HepG2 (cell line): ENCODE measurements at regions not wholly inside any gene's neighbourhood (a gene's known extent, or its start where the extent isn't known, plus 50 kb on each side); places are given as distances from the start of the nearest gene placed in this dataset.

Experiments used
- ATAC-seq: fragments of 200-7000 bp; cut with Tn5 transposase; 3 replicates; pipeline ENCODE4 v1.9.1; 2020; ENCODE audit warnings: mild to moderate bottlenecking, moderate library complexity
- BruUV-seq: library from RNA; stranded (reverse); fragments of 400-500 nt; replicated peaks from 2 replicates; lab custom pipeline; 2021; lab: Mats Ljungman, UMichigan
- CTCF ChIA-PET: fragments of 300-600 bp; formaldehyde crosslinking; extraction: SDS; loops from one replicate; lab custom pipeline; 2021; ENCODE audit warnings: low total read pairs, inconsistent platforms, low intra/inter-chr PET ratio; lab: Yijun Ruan, JAX
- POLR2A ChIA-PET: fragments of 350-600 bp; sonication (Branson Sonifier 250); formaldehyde crosslinking; loops from one replicate; lab custom pipeline; 2020; ENCODE audit warnings: antibody characterized with exemption, inconsistent platforms; lab: Yijun Ruan, JAX
- DNase-seq: peaks from one replicate; pipeline ENCODE4 v3.0.0-alpha.2; 2015; ENCODE audit warnings: low spot score
- FAIRE-seq: peaks from 3 replicates; lab custom pipeline; 2011; peaks lifted over from hg19 to GRCh38; lab: Jason Lieb, UNC
- H2AFZ ChIP-seq: one replicate; pipeline ENCODE4 v1.6.1; 2011; ENCODE audit warnings: low read length, inconsistent platforms
- H3K27ac ChIP-seq: fragments of 300-600 bp; 3 replicates; pipeline ENCODE4 v1.8.0; 2011; ENCODE audit warnings: mixed run types, mild to moderate bottlenecking, mixed read lengths, low read length, inconsistent platforms; ENCODE audit not compliant: insufficient read depth; ENCODE audit errors: extremely low read length
- H3K27me3 ChIP-seq, 2 experiments: fragments of 200-600 bp in 1 of 2; 2 replicates in 1 of 2; 3 replicates in 1 of 2; pipeline versions ENCODE4 v1.6.0 to v1.8.0; 2011; ENCODE audit warnings: low read length in 2 of 2, mild to moderate bottlenecking in 2 of 2, moderate library complexity in 2 of 2, inconsistent platforms in 1 of 2; ENCODE audit not compliant: insufficient read depth in 2 of 2, control insufficient read depth in 1 of 2
- H3K36me3 ChIP-seq, 2 experiments: fragments of 200-600 bp in 1 of 2; replicated peaks in 1 of 2; 2 replicates in 1 of 2; 3 replicates in 1 of 2; pipeline versions ENCODE4 v1.5.1 to v1.8.0; 2011; ENCODE audit warnings: low read length in 2 of 2, inconsistent platforms in 1 of 2; ENCODE audit not compliant: insufficient read depth in 2 of 2, control insufficient read depth in 1 of 2
- H3K4me1 ChIP-seq: 2 replicates; pipeline ENCODE4 v1.5.1; 2012; ENCODE audit warnings: low read length, inconsistent platforms; ENCODE audit not compliant: insufficient read depth
- H3K4me2 ChIP-seq: 2 replicates; pipeline ENCODE4 v1.6.0; 2011; ENCODE audit warnings: low read depth, low read length, inconsistent platforms
- H3K4me3 ChIP-seq, 3 experiments: fragments of 200-600 bp in 1 of 3; sonication (generic), shearing (Covaris generic) in 1 of 3; replicated peaks in 1 of 3; 2 replicates each; pipeline ENCODE4 v1.5.1; 2011 to 2016; ENCODE audit warnings: low read length in 3 of 3, inconsistent platforms in 2 of 3, low read depth in 2 of 3, mild to moderate bottlenecking in 2 of 3, control low read depth in 1 of 3, mixed read lengths in 1 of 3; ENCODE audit not compliant: insufficient read depth in 1 of 3
- H3K79me2 ChIP-seq: one replicate; pipeline ENCODE4 v1.6.1; 2011; ENCODE audit warnings: low read length, inconsistent platforms; ENCODE audit not compliant: insufficient read depth
- H3K9ac ChIP-seq: 2 replicates; pipeline ENCODE4 v1.6.0; 2011; ENCODE audit warnings: mild to moderate bottlenecking, low read depth, low read length, inconsistent platforms; ENCODE audit not compliant: insufficient read depth
- H3K9me3 ChIP-seq: 2 replicates; pipeline ENCODE4 v1.5.1; 2012; ENCODE audit warnings: mild to moderate bottlenecking, low read length
- H4K20me1 ChIP-seq: 2 replicates; pipeline ENCODE4 v1.6.0; 2011; ENCODE audit warnings: inconsistent platforms, mild to moderate bottlenecking, low read length, moderate library complexity; ENCODE audit not compliant: insufficient read depth
- NR2F6 ChIP-seq, 2 experiments: IDR thresholded peaks; 2 replicates each; pipeline ENCODE4 v1.6.1; 2016; ENCODE audit warnings: antibody characterized with exemption in 1 of 2, mild to moderate bottlenecking in 1 of 2
- RFXAP ChIP-seq: sonication (generic); formaldehyde crosslinking; IDR thresholded peaks from 2 replicates; pipeline ENCODE4 v1.4.0; 2020; ENCODE audit warnings: missing genetic modification reagents, borderline replicate concordance
- SCMH1 ChIP-seq: sonication (generic); formaldehyde crosslinking; IDR thresholded peaks from 2 replicates; pipeline ENCODE4 v1.9.0; 2021; ENCODE audit warnings: missing genetic modification reagents, mild to moderate bottlenecking, borderline replicate concordance
- SMARCC2 ChIP-seq: fragments of 450-650 bp; IDR thresholded peaks from 2 replicates; pipeline ENCODE4 v1.6.1; 2017; ENCODE audit warnings: antibody characterized with exemption, mild to moderate bottlenecking
- ZNF24 ChIP-seq: fragments of 450-650 bp; IDR thresholded peaks from 2 replicates; pipeline ENCODE4 v1.6.1; 2017; ENCODE audit warnings: antibody characterized with exemption, mild to moderate bottlenecking
- ZNF614 ChIP-seq: IDR thresholded peaks from 2 replicates; pipeline ENCODE4 v1.6.1; 2018; ENCODE audit warnings: missing biosample characterization, missing genetic modification reagents, inconsistent platforms, borderline replicate concordance
- ZNF83 ChIP-seq: sonication (generic); formaldehyde crosslinking; IDR thresholded peaks from 2 replicates; pipeline ENCODE4 v1.4.0; 2020; ENCODE audit warnings: missing genetic modification reagents, mild to moderate bottlenecking, borderline replicate concordance
- ZNF850 ChIP-seq: sonication (generic); formaldehyde crosslinking; conservative IDR thresholded peaks from 2 replicates; pipeline ENCODE4 v1.9.0; 2021; ENCODE audit warnings: mild to moderate bottlenecking, missing genetic modification reagents
- ZSCAN21 ChIP-seq: sonication (generic); formaldehyde crosslinking; IDR thresholded peaks from 2 replicates; pipeline ENCODE4 v1.8.0; 2022; ENCODE audit warnings: mild to moderate bottlenecking, missing genetic modification reagents, moderate library complexity, borderline replicate concordance
- WGBS: methylation state at CpG from one replicate; pipeline ENCODE4 v1.1.6; 2017; ENCODE audit warnings: low lambda C conversion rate; 5-methylcytosine and 5-hydroxymethylcytosine counted together
- in situ Hi-C: cut with HindIII; loops from 2 replicates; pipeline ENCODE4 v1.10.0; 2017; ENCODE audit warnings: low pct_unique_long_range_greater_than_20kb; ENCODE audit not compliant: extremely low pct_ligation_motif_present
- intact Hi-C: fragments of 100-400 bp; cut with micrococcal nuclease; formaldehyde crosslinking; loops from one replicate; pipeline ENCODE4 v1.10.0; 2022; ENCODE audit not compliant: unreplicated experiment
- TF ChIP-seq, protein P1 (sequence below): IDR thresholded peaks from 2 replicates; pipeline ENCODE4 v1.6.1; 2016; ENCODE audit warnings: mild to moderate bottlenecking, missing biosample characterization, missing genetic modification reagents

DNA sequence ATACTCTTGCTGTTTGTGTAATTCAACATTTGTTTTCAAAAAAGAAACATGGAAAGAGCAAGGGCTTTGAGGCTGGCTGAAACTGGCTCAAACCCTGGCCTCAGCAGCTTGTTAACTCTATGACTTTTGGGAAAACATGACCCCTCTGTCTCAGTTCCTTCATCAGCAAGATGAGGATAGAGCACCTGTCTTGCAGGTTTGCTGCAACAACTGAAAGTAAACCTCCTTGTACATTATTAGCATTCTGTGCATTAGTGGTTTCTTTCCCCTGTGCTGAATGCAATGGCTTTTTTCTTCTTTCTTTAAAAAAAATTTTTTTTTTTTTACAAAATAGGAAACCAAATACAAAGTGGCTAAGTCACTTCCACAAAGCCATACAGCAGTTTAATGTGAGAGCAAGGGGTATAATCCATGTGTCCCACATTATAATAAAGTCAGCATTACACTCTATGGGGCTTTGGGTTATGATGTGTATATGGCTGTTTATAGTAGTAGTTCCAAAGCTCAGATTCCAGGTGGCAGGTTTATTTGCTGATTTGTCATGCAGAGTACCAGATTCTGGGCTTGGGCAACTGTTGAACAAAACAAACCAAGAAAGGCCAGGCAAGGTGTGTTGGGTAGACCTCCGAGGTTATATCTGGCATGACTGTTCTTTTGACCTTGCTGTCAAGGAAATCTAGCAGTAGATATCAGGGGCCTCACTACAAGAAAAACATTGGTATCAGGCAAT lies 194.5 kb upstream of the CNOT2 start (continued):
- no peak for TF ChIP-seq ZNF24

DNA sequence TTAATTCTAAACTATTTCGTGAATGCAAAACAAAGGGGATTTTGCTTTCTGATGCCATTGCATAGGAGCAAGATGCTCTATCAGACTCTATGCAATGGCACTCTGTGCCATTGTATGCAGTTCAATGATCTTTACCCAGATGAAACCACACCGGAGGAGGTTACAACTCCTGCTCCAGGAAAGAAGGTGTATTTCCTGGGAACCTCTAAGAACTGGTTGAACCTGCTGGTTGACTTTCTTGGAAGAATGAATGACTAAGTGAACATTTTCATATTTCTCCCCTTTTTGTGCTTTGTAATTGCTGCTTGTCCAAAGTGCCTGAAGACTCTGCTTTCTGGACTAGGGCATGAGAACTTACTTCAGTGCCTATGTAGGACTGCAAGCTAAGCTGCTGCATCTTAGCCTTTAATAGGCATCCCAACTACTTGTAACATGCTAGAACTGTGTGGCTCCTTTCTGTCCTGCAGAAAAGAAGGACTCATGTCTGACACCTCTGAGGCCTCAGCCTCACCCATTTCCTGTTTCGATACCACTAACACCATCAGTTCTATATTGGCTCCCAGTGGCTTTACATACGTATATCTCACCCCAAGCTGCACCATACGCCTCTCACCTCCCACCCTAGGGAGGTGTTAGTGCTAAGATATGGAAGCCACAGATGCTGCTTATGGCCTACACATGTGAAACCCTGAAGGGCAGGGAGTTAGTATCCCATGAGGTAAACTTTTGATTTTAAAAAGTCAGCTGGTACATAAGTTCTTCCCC lies 193.5 kb upstream of the CNOT2 start:
- in situ Hi-C loops (no loop called here), intact Hi-C loops (no loop called here)
- CTCF ChIA-PET = no interaction called here
- 19% methylated on average over 5 of the region's 5 CpGs for WGBS
- peaks cover 0 to 3% of the 10 kb centered on the region in 2 experiments; a peak in 1 of 5 replicates for H3K27me3 ChIP-seq
- no peaks in the 10 kb centered on the region for H3K9me3 ChIP-seq
- DNase-seq (no peak), ATAC-seq (no peak), FAIRE-seq (no peak)
- no peak overlapping the region for H3K4me2 ChIP-seq
- POLR2A ChIA-PET = no interaction called here
- no peak overlapping the region for H3K4me3 ChIP-seq
- peaks cover 11% of the 10 kb centered on the region for H3K4me1 ChIP-seq
- H3K27ac ChIP-seq = no peak overlapping the region
- no TSS peak for BruUV-seq
- H3K79me2 ChIP-seq = no peaks in the 10 kb centered on the region
- no peak overlapping the region for H2AFZ ChIP-seq
- no peaks in the 10 kb centered on the region for H3K36me3 ChIP-seq
- no peak overlapping the region for H3K9ac ChIP-seq
- TF ChIP-seq, protein P1, sequence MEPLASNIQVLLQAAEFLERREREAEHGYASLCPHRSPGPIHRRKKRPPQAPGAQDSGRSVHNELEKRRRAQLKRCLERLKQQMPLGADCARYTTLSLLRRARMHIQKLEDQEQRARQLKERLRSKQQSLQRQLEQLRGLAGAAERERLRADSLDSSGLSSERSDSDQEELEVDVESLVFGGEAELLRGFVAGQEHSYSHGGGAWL (CRISPR knock-in tag) = no peak
- TF ChIP-seq ZSCAN21 (CRISPR knock-in tag) (no peak), SCMH1 (no peak), SMARCC2 (no peak), ZNF83 (no peak), RFXAP (CRISPR knock-in tag) (no peak), ZNF850 (CRISPR knock-in tag) (no peak), ZNF614 (CRISPR knock-in tag) (no peak), NR2F6 (IDR thresholded peaks at IDR 0.05) (no peak), NR2F6 (CRISPR knock-in tag; IDR thresholded peaks at IDR 0.05) (no peak)
- TF ChIP-seq, all 625 proteins: peak for 0
- no peaks in the 10 kb centered on the region for H4K20me1 ChIP-seq
